CD14-positive monocyte (primary cell): ENCODE measurements at regions not wholly inside any gene's neighbourhood (a gene's known extent, or its start where the extent isn't known, plus 50 kb on each side); places are given as distances from the start of the nearest gene placed in this dataset.
A peak's percentile ranks its signal among the peaks of the same experiment; 100 is the strongest.

Source experiments
- DNase-seq, 3 donors: peaks; one replicate each; pipeline ENCODE4 v3.0.0-alpha.2; 2011 to 2022
- H2AFZ ChIP-seq: 2 replicates; pipeline ENCODE4 v1.6.0; 2012; ENCODE audit warnings: mild to moderate bottlenecking, low read depth, low read length, inconsistent platforms; ENCODE audit not compliant: insufficient read depth, poor library complexity, severe bottlenecking
- H3K27ac ChIP-seq, 2 donors: 1 replicate in 1 of 2; 2 replicates in 1 of 2; pipeline ENCODE4 v1.5.1; 2012 to 2013; ENCODE audit warnings: low read length in 2 of 2, control low read depth in 1 of 2, inconsistent platforms in 1 of 2, low read depth in 1 of 2, mild to moderate bottlenecking in 1 of 2
- H3K27me3 ChIP-seq, 2 donors: one replicate each; pipeline versions ENCODE4 v1.6.0 to v1.6.1; 2011 to 2013; ENCODE audit warnings: low read length in 2 of 2; ENCODE audit not compliant: control insufficient read depth in 2 of 2, insufficient read depth in 2 of 2
- H3K36me3 ChIP-seq, 2 donors: replicated peaks in 1 of 2; 1 replicate in 1 of 2; 2 replicates in 1 of 2; pipeline versions ENCODE4 v1.5.1 to v1.6.1; 2012 to 2013; ENCODE audit warnings: low read length in 2 of 2, control low read depth in 1 of 2, inconsistent platforms in 1 of 2, mild to moderate bottlenecking in 1 of 2; ENCODE audit not compliant: insufficient read depth in 2 of 2, control insufficient read depth in 1 of 2
- H3K4me1 ChIP-seq, 2 donors: 1 replicate in 1 of 2; 2 replicates in 1 of 2; pipeline versions ENCODE4 v1.5.1 to v1.6.1; 2012 to 2013; ENCODE audit warnings: low read length in 2 of 2, control low read depth in 1 of 2, inconsistent platforms in 1 of 2, mild to moderate bottlenecking in 1 of 2, moderate library complexity in 1 of 2; ENCODE audit not compliant: insufficient read depth in 2 of 2, control insufficient read depth in 1 of 2
- H3K4me2 ChIP-seq: replicated peaks from 2 replicates; pipeline ENCODE3; 2012; ENCODE audit warnings: low read length, moderate library complexity, mild to moderate bottlenecking; ENCODE audit not compliant: poor library complexity, severe bottlenecking; ENCODE audit errors: extremely low read depth
- H3K4me3 ChIP-seq, 3 experiments: fragments of 200-600 bp in 1 of 3; sonication (generic) in 1 of 3; replicated peaks in 1 of 3; 1 replicate in 2 of 3; 2 replicates in 1 of 3; pipeline ENCODE4 v1.5.1; 2011 to 2013; ENCODE audit warnings: low read length in 3 of 3, mild to moderate bottlenecking in 3 of 3, control low read depth in 2 of 3, low read depth in 2 of 3, inconsistent platforms in 1 of 3, moderate library complexity in 1 of 3
- H3K79me2 ChIP-seq: 2 replicates; pipeline ENCODE4 v1.6.0; 2012; ENCODE audit warnings: mild to moderate bottlenecking, control low read depth, inconsistent platforms, low read length, moderate library complexity; ENCODE audit not compliant: insufficient read depth
- H3K9ac ChIP-seq: 2 replicates; pipeline ENCODE4 v1.6.0; 2017; ENCODE audit warnings: low read length, mild to moderate bottlenecking; ENCODE audit not compliant: insufficient read depth, poor library complexity, severe bottlenecking
- H3K9me3 ChIP-seq, 2 donors: replicated peaks in 1 of 2; 1 replicate in 1 of 2; 2 replicates in 1 of 2; pipeline versions ENCODE4 v1.5.1 to v1.6.1; 2012 to 2013; ENCODE audit warnings: low read length in 2 of 2, control low read depth in 1 of 2; ENCODE audit not compliant: control insufficient read depth in 1 of 2, insufficient read depth in 1 of 2
- H4K20me1 ChIP-seq: 2 replicates; pipeline ENCODE4 v1.6.0; 2012; ENCODE audit warnings: mild to moderate bottlenecking, low read length, control low read depth, moderate library complexity; ENCODE audit not compliant: insufficient read depth
- H3K27ac Mint-ChIP-seq, 7 donors: one replicate each; pipeline ENCODE4 v1.8.0; 2020; ENCODE audit warnings: mild to moderate bottlenecking in 7 of 7, mixed read lengths in 7 of 7, moderate library complexity in 6 of 7, inconsistent platforms in 2 of 7
- H3K27me3 Mint-ChIP-seq, 3 donors: one replicate each; pipeline ENCODE4 v1.8.0; 2021 to 2022; ENCODE audit warnings: low read depth in 3 of 3, mild to moderate bottlenecking in 3 of 3, mixed read lengths in 3 of 3, moderate library complexity in 3 of 3, inconsistent platforms in 1 of 3
- H3K36me3 Mint-ChIP-seq, 2 donors: one replicate each; pipeline ENCODE4 v1.8.0; 2020; ENCODE audit warnings: mixed read lengths in 2 of 2, inconsistent platforms in 1 of 2, mild to moderate bottlenecking in 1 of 2
- H3K4me1 Mint-ChIP-seq: one replicate; pipeline ENCODE4 v1.8.0; 2020; ENCODE audit warnings: mild to moderate bottlenecking, mixed read lengths
- H3K4me3 Mint-ChIP-seq, 2 donors: one replicate each; pipeline ENCODE4 v1.8.0; 2020; ENCODE audit warnings: mild to moderate bottlenecking in 2 of 2, mixed read lengths in 2 of 2, moderate library complexity in 1 of 2
- H3K9me3 Mint-ChIP-seq, 7 donors: one replicate each; pipeline ENCODE4 v1.8.0; 2020 to 2022; ENCODE audit warnings: mixed read lengths in 7 of 7, mild to moderate bottlenecking in 6 of 7, moderate library complexity in 6 of 7, inconsistent platforms in 2 of 7
- WGBS: methylation state at CpG from one replicate; pipeline ENCODE4 v1.1.5; 2013; ENCODE audit warnings: missing lambda C conversion rate; ENCODE audit not compliant: insufficient coverage; 5-methylcytosine and 5-hydroxymethylcytosine counted together
- intact Hi-C, 2 donors: fragments of 100-400 bp; cut with micrococcal nuclease; formaldehyde crosslinking; loops; one replicate each; pipeline versions ENCODE4 v1.15.0 to v1.15.1; 2023
- TF ChIP-seq, protein P1 (sequence below): fragments of 200-600 bp; IDR thresholded peaks from one replicate; pipeline ENCODE4 v1.8.0; 2022; ENCODE audit warnings: antibody characterized with exemption, mild to moderate bottlenecking

DNA sequence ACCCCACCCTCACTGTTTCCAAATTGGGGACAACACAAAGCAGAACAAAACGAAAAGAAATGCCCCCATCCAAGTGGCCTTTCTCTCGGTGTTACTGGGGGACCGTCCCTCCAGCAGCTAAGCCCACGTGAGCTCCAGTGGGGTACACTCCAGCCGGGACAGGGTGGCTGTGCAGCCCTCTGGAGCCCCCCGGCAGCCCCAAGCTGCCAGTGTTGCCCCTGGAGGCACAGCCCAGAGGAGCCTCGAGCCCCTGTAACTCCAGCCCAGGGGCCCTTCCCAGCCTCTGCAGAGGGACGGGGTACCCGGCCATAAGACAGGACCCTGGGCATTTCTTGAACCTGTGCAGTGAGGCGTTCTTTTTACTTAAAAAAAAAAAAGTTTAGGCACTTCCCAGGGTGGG lies 124.5 kb upstream of the KCTD7 start:
- no peaks in the 10 kb centered on the region for H3K36me3 ChIP-seq
- H4K20me1 ChIP-seq = no peaks in the 10 kb centered on the region
- no peak for DNase-seq
- H3K27me3 ChIP-seq = peaks cover 10 to 41% of the 10 kb centered on the region in 2 donors
- Mint-ChIP-seq H3K27me3 (peaks cover 37 to 50% (median 40%) of the 10 kb centered on the region in 3 donors), H3K4me3 (peak overlapping the region in 1 of 2 donors; percentile 9), H3K9me3 (peaks cover 0 to 13% (median 7%) of the 10 kb centered on the region in 7 donors), H3K27ac (no peak overlapping the region), H3K4me1 (peaks cover 8% of the 10 kb centered on the region), H3K36me3 (peaks cover 0 to 2% of the 10 kb centered on the region in 2 donors)
- peaks cover 6 to 9% of the 10 kb centered on the region in 2 donors for H3K9me3 ChIP-seq
- WGBS = 90% methylated on average over 8 of the region's 10 CpGs
- H3K27ac ChIP-seq = no peak overlapping the region
- no peaks in the 10 kb centered on the region for H3K4me1 ChIP-seq
- H2AFZ ChIP-seq = no peak overlapping the region
- no peak overlapping the region for H3K9ac ChIP-seq
- intact Hi-C loops = no loop called here
- H3K79me2 ChIP-seq = no peaks in the 10 kb centered on the region
- H3K4me2 ChIP-seq = no peak overlapping the region
- no peak overlapping the region for H3K4me3 ChIP-seq
- TF ChIP-seq, protein P1, sequence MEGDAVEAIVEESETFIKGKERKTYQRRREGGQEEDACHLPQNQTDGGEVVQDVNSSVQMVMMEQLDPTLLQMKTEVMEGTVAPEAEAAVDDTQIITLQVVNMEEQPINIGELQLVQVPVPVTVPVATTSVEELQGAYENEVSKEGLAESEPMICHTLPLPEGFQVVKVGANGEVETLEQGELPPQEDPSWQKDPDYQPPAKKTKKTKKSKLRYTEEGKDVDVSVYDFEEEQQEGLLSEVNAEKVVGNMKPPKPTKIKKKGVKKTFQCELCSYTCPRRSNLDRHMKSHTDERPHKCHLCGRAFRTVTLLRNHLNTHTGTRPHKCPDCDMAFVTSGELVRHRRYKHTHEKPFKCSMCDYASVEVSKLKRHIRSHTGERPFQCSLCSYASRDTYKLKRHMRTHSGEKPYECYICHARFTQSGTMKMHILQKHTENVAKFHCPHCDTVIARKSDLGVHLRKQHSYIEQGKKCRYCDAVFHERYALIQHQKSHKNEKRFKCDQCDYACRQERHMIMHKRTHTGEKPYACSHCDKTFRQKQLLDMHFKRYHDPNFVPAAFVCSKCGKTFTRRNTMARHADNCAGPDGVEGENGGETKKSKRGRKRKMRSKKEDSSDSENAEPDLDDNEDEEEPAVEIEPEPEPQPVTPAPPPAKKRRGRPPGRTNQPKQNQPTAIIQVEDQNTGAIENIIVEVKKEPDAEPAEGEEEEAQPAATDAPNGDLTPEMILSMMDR = no peak

DNA sequence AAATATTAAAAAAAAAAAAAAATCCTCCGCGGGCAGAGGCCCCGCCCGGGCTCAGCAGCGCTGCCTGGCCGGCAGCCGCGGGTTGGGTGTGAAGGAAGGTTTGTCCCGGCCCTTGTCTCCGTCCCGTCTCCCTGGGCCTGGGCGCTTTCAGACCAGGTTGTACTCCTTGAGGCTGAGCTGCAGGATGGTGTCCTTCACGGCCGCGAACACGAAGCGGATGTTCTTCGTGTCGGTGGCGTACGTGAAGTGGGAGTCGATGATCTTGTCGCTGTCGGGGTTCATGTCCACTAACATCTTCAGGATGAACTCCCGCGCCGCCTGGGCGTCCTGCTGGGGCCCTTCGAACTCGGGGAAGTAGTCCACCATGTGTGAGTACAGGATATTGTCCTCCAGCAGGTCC lies 123.7 kb upstream of the KCTD7 start:
- no peaks in the 10 kb centered on the region for H3K4me1 ChIP-seq
- no peaks in the 10 kb centered on the region for H3K79me2 ChIP-seq
- no peaks in the 10 kb centered on the region for H3K36me3 ChIP-seq
- Mint-ChIP-seq H3K9me3 (peaks cover 0 to 13% (median 7%) of the 10 kb centered on the region in 7 donors), H3K4me3 (peak overlapping the region in 1 of 2 donors; percentile 80), H3K27me3 (peaks cover 36 to 54% (median 38%) of the 10 kb centered on the region in 3 donors), H3K27ac (no peak overlapping the region), H3K36me3 (peaks cover 0 to 2% of the 10 kb centered on the region in 2 donors), H3K4me1 (peaks cover 8% of the 10 kb centered on the region)
- no peak overlapping the region for H3K9ac ChIP-seq
- no peak overlapping the region for H2AFZ ChIP-seq
- no peaks in the 10 kb centered on the region for H4K20me1 ChIP-seq
- H3K4me3 ChIP-seq = no peak overlapping the region
- TF ChIP-seq, protein P1 = no peak
- H3K9me3 ChIP-seq = peaks cover 6 to 9% of the 10 kb centered on the region in 2 donors
- H3K27me3 ChIP-seq = peaks cover 10 to 41% of the 10 kb centered on the region in 2 donors
- 98% methylated on average over 24 of the region's 30 CpGs for WGBS
- intact Hi-C loops = no loop called here
- H3K4me2 ChIP-seq = no peak overlapping the region
- H3K27ac ChIP-seq = no peak overlapping the region
- DNase-seq = no peak
